ENCODE measurements at regions not wholly inside any gene's neighbourhood (a gene's known extent, or its start where the extent isn't known, plus 50 kb on each side); places are given as distances from the start of the nearest gene placed in this dataset.

- H3K9me3 ChIP-seq (ENCODE audit: control insufficient read depth in 2 of 3, low read length in 3 of 3) = no peaks in the 10 kb centered on the region
- no peak for ATAC-seq
- no peaks in the 10 kb centered on the region for H3K36me3 ChIP-seq (ENCODE audit: control insufficient read depth in 2 of 3, insufficient read depth in 3 of 3, low read length in 3 of 3)
- ChIA-PET CTCF (no interaction called here), POLR2A (no interaction called here)
- H3K4me1 ChIP-seq (ENCODE audit: control insufficient read depth in 2 of 2, insufficient read depth in 2 of 2, low read length in 2 of 2) = no peaks in the 10 kb centered on the region
- H3K4me3 Mint-ChIP-seq = no peak overlapping the region
- H3K27ac Mint-ChIP-seq = no peak overlapping the region
- no peaks in the 10 kb centered on the region for H3K27me3 ChIP-seq (ENCODE audit: control insufficient read depth in 2 of 2, insufficient read depth in 2 of 2, low read length in 2 of 2)
- H3K27me3 Mint-ChIP-seq = peaks cover 0 to 13% (median 0%) of the 10 kb centered on the region in 5 donors
- H3K4me3 ChIP-seq (ENCODE audit: low read length) = no peak overlapping the region
- peaks cover 0 to 5% (median 0%) of the 10 kb centered on the region in 7 donors for H3K4me1 Mint-ChIP-seq
- H3K27ac ChIP-seq (ENCODE audit: low read depth, low read length) = no peak overlapping the region
- peaks cover 0 to 17% (median 0%) of the 10 kb centered on the region in 11 donors for H3K9me3 Mint-ChIP-seq
- no peak for DNase-seq
- H3K36me3 Mint-ChIP-seq = peaks cover 0 to 5% (median 0%) of the 10 kb centered on the region in 5 donors
- intact Hi-C loops (cut with micrococcal nuclease) = no loop called here
Observed at GRCh38 chr10:59003203-59003602, 173.2 kb upstream of the PHYHIPL start.

DNA sequence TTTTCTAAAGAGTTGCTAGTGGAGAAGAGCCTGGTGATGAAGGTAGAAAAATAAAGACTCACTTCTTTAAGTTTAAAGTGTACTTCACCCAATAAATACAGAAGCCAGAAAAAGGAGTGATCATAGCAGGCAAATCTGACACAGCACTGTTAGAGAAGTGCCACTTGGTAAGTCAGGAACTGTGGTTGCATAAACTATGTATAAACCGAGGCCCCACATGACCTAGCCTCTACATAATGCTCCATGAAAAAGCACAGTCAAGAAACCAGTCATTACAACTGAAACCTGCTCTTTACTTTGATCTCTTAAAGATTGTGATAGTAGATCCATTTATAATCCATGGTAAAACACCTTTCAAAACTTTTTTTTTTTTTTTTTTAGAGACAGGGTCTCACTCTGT lies 172.1 kb upstream of the PHYHIPL start:
- H3K4me1 ChIP-seq (ENCODE audit: control insufficient read depth in 2 of 2, insufficient read depth in 2 of 2, low read length in 2 of 2) = no peaks in the 10 kb centered on the region
- DNase-seq = no peak
- ATAC-seq = no peak
- Mint-ChIP-seq H3K27me3 (peaks cover 0 to 13% (median 0%) of the 10 kb centered on the region in 5 donors), H3K4me1 (peaks cover 0 to 5% (median 0%) of the 10 kb centered on the region in 7 donors), H3K36me3 (peaks cover 0 to 5% (median 0%) of the 10 kb centered on the region in 5 donors), H3K27ac (no peak overlapping the region), H3K4me3 (no peak overlapping the region), H3K9me3 (peaks cover 0 to 15% (median 0%) of the 10 kb centered on the region in 11 donors)
- H3K4me3 ChIP-seq (ENCODE audit: low read length) = no peak overlapping the region
- no peaks in the 10 kb centered on the region for H3K9me3 ChIP-seq (ENCODE audit: control insufficient read depth in 2 of 3, low read length in 3 of 3)
- POLR2A ChIA-PET = no interaction called here
- no peak overlapping the region for H3K27ac ChIP-seq (ENCODE audit: low read depth, low read length)
- H3K36me3 ChIP-seq (ENCODE audit: control insufficient read depth in 2 of 3, insufficient read depth in 3 of 3, low read length in 3 of 3) = no peaks in the 10 kb centered on the region
- no peaks in the 10 kb centered on the region for H3K27me3 ChIP-seq (ENCODE audit: control insufficient read depth in 2 of 2, insufficient read depth in 2 of 2, low read length in 2 of 2)
- CTCF ChIA-PET = no interaction called here
- intact Hi-C loops (cut with micrococcal nuclease) = no loop called here

DNA sequence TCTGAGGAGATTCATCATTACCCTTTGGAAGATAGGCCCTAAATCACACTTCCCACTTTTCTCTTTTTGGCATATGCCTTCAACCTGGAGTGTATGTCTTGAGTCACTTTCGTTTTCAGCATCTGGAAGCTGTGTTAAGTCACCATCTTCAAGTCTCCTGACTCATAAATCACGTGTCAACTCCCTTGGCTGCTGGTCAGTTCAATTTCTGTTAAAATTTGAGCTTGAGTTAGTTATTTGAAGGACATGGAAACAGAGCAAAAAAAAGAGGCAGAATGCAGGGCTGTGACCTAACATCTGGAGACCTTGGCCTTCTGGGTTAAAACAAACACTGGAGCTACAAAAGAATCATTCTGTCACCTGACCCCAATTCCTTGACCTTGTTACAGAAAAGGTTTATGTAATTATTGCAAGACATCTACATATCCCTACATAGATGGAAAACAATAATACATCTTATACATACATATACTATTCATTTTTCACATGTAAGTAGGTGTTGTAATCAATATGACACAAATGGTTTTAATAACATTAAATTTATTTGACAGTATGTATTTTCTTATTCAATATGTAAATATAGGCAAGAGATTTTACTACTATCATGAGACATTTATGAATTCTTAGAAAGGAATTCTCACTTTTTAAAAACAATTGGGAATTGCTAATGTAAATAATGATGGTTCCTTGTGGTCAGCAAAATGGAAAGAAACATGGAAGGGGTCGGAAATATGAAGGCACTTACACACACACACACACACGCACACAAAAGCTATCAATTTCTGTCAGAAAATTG lies 169.7 kb upstream of the PHYHIPL start:
- intact Hi-C loops (cut with micrococcal nuclease) = no loop called here
- H3K4me3 Mint-ChIP-seq = no peak overlapping the region

DNA sequence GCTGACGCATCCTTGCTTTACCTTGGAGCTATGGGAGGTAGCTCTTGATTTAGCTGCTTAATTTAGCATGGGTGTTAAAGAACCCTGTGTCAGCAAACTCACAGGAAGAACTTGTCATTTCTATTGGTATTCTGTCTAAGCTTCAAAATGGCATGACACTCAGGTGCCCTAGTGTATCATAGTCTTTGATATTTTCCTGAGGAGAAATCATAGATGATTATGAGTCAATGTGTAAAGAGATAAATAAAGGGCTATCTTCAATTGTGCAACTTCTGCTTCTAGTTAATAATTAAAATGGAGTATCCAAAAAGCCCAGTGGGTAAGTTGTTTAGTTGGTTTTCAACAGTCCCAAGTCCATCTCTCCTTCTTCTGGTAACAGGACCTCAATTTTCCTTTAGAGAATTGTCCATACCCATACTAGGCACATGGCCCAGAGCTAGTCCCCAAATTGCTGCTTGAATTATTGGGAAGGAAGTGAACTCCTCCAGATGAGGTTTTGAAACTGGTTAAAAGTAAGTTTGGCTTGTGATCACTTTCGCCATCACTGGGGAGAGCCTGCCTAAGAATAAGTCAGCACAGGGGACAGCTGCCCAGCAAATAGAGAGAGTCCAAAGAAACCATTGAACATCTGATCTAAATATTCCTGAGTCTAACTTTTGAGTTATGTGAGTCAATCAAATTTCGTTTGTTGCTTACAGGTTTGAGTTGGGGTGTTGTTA lies 169.0 kb upstream of the PHYHIPL start:
- H3K27ac Mint-ChIP-seq = no peak overlapping the region
- peaks cover 0 to 11% (median 0%) of the 10 kb centered on the region in 11 donors for H3K9me3 Mint-ChIP-seq
- Histone ChIP-seq H3K9me3 (ENCODE audit: control insufficient read depth in 2 of 3, low read length in 3 of 3) (no peaks in the 10 kb centered on the region), H3K4me1 (ENCODE audit: control insufficient read depth in 2 of 2, insufficient read depth in 2 of 2, low read length in 2 of 2) (no peaks in the 10 kb centered on the region), H3K4me3 (ENCODE audit: low read length) (no peak overlapping the region), H3K36me3 (ENCODE audit: control insufficient read depth in 2 of 3, insufficient read depth in 3 of 3, low read length in 3 of 3) (no peaks in the 10 kb centered on the region), H3K27me3 (ENCODE audit: control insufficient read depth in 2 of 2, insufficient read depth in 2 of 2, low read length in 2 of 2) (no peaks in the 10 kb centered on the region), H3K27ac (ENCODE audit: low read depth, low read length) (no peak overlapping the region)
- H3K4me1 Mint-ChIP-seq = peaks cover 0 to 5% (median 0%) of the 10 kb centered on the region in 7 donors
- no peak for ATAC-seq
- peaks cover 0 to 5% (median 0%) of the 10 kb centered on the region in 5 donors for H3K36me3 Mint-ChIP-seq
- intact Hi-C loops (cut with micrococcal nuclease) = no loop called here
- no peak for DNase-seq
- ChIA-PET CTCF (no interaction called here), POLR2A (no interaction called here)
- H3K4me3 Mint-ChIP-seq = no peak overlapping the region
- peaks cover 0 to 13% (median 0%) of the 10 kb centered on the region in 5 donors for H3K27me3 Mint-ChIP-seq

More for the DNA sequence above, 169.7 kb upstream of the PHYHIPL start:
- H3K9me3 Mint-ChIP-seq = peaks cover 0 to 11% (median 0%) of the 10 kb centered on the region in 11 donors
- CTCF ChIA-PET = no interaction called here
- Histone ChIP-seq H3K27ac (ENCODE audit: low read depth, low read length) (no peak overlapping the region), H3K4me1 (ENCODE audit: control insufficient read depth in 2 of 2, insufficient read depth in 2 of 2, low read length in 2 of 2) (no peaks in the 10 kb centered on the region), H3K27me3 (ENCODE audit: control insufficient read depth in 2 of 2, insufficient read depth in 2 of 2, low read length in 2 of 2) (no peaks in the 10 kb centered on the region), H3K9me3 (ENCODE audit: control insufficient read depth in 2 of 3, low read length in 3 of 3) (no peaks in the 10 kb centered on the region), H3K36me3 (ENCODE audit: control insufficient read depth in 2 of 3, insufficient read depth in 3 of 3, low read length in 3 of 3) (no peaks in the 10 kb centered on the region), H3K4me3 (ENCODE audit: low read length) (no peak overlapping the region)
- H3K27ac Mint-ChIP-seq = no peak overlapping the region
- peaks cover 0 to 13% (median 0%) of the 10 kb centered on the region in 5 donors for H3K27me3 Mint-ChIP-seq
- peaks cover 0 to 5% (median 0%) of the 10 kb centered on the region in 7 donors for H3K4me1 Mint-ChIP-seq
- H3K36me3 Mint-ChIP-seq = peaks cover 0 to 5% (median 0%) of the 10 kb centered on the region in 5 donors
- ATAC-seq (no peak), DNase-seq (no peak)
- POLR2A ChIA-PET = no interaction called here

DNA sequence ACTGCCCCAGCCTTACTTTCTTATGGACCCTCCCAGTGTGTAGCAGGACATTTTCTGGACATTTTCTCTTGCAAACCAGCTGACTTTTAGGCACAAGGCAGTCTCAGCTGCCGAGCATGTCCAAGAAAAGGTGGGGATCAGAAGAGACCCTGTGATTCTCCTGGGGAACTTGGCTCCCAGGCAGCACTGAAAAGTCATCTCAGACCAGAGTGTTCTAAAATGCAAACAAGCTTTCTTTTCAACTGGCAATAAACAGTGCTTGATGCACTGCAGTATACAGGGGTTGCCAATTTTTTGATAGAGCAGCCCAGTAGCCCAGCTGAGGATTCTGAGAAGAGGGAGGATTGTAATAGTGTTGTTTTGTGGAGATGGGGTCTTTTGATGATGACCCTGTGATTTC lies 168.0 kb upstream of the PHYHIPL start:
- CTCF ChIA-PET = no interaction called here
- ATAC-seq = no peak
- no peak overlapping the region for H3K4me3 Mint-ChIP-seq
- no peaks in the 10 kb centered on the region for H3K27me3 ChIP-seq (ENCODE audit: control insufficient read depth in 2 of 2, insufficient read depth in 2 of 2, low read length in 2 of 2)
- peaks cover 0 to 10% (median 0%) of the 10 kb centered on the region in 11 donors for H3K9me3 Mint-ChIP-seq
- H3K4me1 Mint-ChIP-seq = no peaks in the 10 kb centered on the region
- H3K4me3 ChIP-seq (ENCODE audit: low read length) = no peak overlapping the region
- H3K4me1 ChIP-seq (ENCODE audit: control insufficient read depth in 2 of 2, insufficient read depth in 2 of 2, low read length in 2 of 2) = no peaks in the 10 kb centered on the region
- H3K36me3 Mint-ChIP-seq = no peaks in the 10 kb centered on the region
- intact Hi-C loops (cut with micrococcal nuclease) = no loop called here
- no peak overlapping the region for H3K27ac ChIP-seq (ENCODE audit: low read depth, low read length)
- H3K27me3 Mint-ChIP-seq = peaks cover 0 to 8% (median 0%) of the 10 kb centered on the region in 5 donors
- no peak for DNase-seq
- no peaks in the 10 kb centered on the region for H3K36me3 ChIP-seq (ENCODE audit: control insufficient read depth in 2 of 3, insufficient read depth in 3 of 3, low read length in 3 of 3)
- no peaks in the 10 kb centered on the region for H3K9me3 ChIP-seq (ENCODE audit: control insufficient read depth in 2 of 3, low read length in 3 of 3)
- POLR2A ChIA-PET = no interaction called here
- no peak overlapping the region for H3K27ac Mint-ChIP-seq

DNA sequence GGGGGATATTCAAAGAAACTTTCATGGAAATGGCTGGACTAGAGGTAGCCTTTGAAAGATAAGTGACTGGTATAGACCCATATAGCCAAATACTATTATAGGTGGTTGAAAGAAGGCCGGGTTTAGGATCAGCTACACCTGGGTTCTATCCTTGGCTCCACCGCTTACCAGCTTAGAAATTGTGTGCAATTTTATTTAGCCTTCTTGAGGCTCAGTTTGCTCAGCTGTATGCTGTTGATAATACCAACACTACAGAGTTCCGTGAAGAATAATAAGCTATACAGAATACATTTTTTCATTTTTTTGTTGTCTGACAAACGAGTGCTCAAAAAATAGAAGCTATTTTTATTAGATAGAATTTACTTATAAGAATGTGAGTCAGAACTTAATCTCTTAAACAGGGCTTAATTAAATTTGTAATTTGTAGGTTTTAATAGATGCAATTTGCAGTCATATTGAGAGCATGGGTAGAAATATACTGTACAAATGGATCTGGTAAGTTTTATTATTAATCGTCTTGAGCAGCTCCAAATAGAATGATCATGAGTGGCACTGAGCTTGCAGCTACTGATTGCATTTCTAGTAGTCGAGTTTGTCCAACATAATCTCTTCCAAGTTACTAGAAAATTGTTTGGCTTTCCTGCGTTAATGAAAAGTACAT lies 164.3 kb upstream of the PHYHIPL start:
- H3K36me3 Mint-ChIP-seq = no peaks in the 10 kb centered on the region
- DNase-seq = no peak
- H3K4me3 ChIP-seq (ENCODE audit: low read length) = no peak overlapping the region
- peaks cover 0 to 4% (median 0%) of the 10 kb centered on the region in 5 donors for H3K27me3 Mint-ChIP-seq
- no peak overlapping the region for H3K27ac Mint-ChIP-seq
- CTCF ChIA-PET = interaction anchor here (0.6 kb wide), 1 partner anchor 1593 kb away, joined by 3 read pairs; no protein-coding TSS in a partner anchor
- no peaks in the 10 kb centered on the region for H3K9me3 ChIP-seq (ENCODE audit: control insufficient read depth in 2 of 3, low read length in 3 of 3)
- H3K36me3 ChIP-seq (ENCODE audit: control insufficient read depth in 2 of 3, insufficient read depth in 3 of 3, low read length in 3 of 3) = no peaks in the 10 kb centered on the region
- no peak for ATAC-seq
- H3K4me3 Mint-ChIP-seq = no peak overlapping the region
- POLR2A ChIA-PET = no interaction called here
- H3K4me1 ChIP-seq (ENCODE audit: control insufficient read depth in 2 of 2, insufficient read depth in 2 of 2, low read length in 2 of 2) = no peaks in the 10 kb centered on the region
- H3K27me3 ChIP-seq (ENCODE audit: control insufficient read depth in 2 of 2, insufficient read depth in 2 of 2, low read length in 2 of 2) = no peaks in the 10 kb centered on the region
- H3K4me1 Mint-ChIP-seq = no peaks in the 10 kb centered on the region
- intact Hi-C loops (cut with micrococcal nuclease) = no loop called here
- peaks cover 0 to 7% (median 0%) of the 10 kb centered on the region in 11 donors for H3K9me3 Mint-ChIP-seq
- no peak overlapping the region for H3K27ac ChIP-seq (ENCODE audit: low read depth, low read length)

All from naive thymus-derived CD4-positive, alpha-beta T cell (primary cell).